ENCODE measurements at regions not wholly inside any gene's neighbourhood (a gene's known extent, or its start where the extent isn't known, plus 50 kb on each side); places are given as distances from the start of the nearest gene placed in this dataset.

DNA sequence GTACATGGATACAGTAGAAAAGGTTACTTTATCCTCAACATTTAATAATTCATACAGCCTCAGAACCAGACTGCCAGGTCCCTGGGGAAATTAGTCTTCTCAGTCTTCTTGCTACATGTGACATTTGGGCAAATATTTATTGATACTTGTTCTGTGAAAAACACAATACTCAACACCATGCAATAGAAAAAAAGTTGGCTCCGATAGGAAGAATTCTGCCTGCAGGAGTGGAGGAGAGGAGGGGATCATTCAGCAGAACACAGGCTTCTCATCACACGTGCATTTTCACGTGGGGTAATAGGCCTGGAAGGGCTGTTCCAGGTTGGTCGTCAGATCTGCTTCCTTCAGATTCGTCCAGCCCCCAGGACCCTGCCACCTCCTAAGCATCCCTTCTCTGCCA is 58.4 kb upstream of the ACKR3 start:
- no peak for DNase-seq
- intact Hi-C loops (cut with micrococcal nuclease), result loop anchor here (5.0 kb wide), 2 partner anchors 159 to 561 kb away; no protein-coding TSS in a partner anchor

DNA sequence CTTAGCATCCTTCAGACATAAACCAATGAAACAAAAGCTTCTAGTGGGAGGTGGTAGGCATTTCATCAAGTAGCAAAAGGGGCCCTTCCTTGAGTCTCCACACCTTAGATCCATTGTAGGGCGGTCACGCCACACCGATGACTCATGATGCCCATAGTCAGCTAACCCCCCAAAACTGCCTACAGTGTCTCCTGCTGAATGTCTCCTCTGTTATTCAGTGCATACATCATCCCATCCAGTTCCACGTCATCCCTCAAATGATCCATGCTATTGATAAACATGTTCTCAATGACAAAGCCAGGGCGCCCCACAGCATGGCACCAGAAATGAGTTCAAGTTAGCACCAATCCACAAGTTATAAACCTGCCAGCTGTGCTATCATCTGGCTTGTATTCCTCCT is 57.4 kb upstream of the ACKR3 start:
- intact Hi-C loops (cut with micrococcal nuclease), result loop anchor here (5.0 kb wide), 2 partner anchors 160 to 560 kb away; no protein-coding TSS in a partner anchor
- no peaks in the 10 kb centered on the region for H3K36me3 Mint-ChIP-seq (ENCODE audit: low read depth)
- no peak overlapping the region for H3K27ac Mint-ChIP-seq
- no peaks in the 10 kb centered on the region for H3K9me3 Mint-ChIP-seq
- H3K4me3 Mint-ChIP-seq, result no peak overlapping the region
- H3K4me1 Mint-ChIP-seq, result peaks cover 2% of the 10 kb centered on the region
- no peak for DNase-seq
- H3K27me3 Mint-ChIP-seq, result peaks cover 36% of the 10 kb centered on the region

More for the DNA sequence above, 58.4 kb upstream of the ACKR3 start:
- H3K4me1 Mint-ChIP-seq, result peaks cover 2% of the 10 kb centered on the region
- no peak overlapping the region for H3K4me3 Mint-ChIP-seq
- peaks cover 43% of the 10 kb centered on the region for H3K27me3 Mint-ChIP-seq
- H3K27ac Mint-ChIP-seq, result no peak overlapping the region
- no peaks in the 10 kb centered on the region for H3K9me3 Mint-ChIP-seq
- H3K36me3 Mint-ChIP-seq (ENCODE audit: low read depth), result no peaks in the 10 kb centered on the region

DNA sequence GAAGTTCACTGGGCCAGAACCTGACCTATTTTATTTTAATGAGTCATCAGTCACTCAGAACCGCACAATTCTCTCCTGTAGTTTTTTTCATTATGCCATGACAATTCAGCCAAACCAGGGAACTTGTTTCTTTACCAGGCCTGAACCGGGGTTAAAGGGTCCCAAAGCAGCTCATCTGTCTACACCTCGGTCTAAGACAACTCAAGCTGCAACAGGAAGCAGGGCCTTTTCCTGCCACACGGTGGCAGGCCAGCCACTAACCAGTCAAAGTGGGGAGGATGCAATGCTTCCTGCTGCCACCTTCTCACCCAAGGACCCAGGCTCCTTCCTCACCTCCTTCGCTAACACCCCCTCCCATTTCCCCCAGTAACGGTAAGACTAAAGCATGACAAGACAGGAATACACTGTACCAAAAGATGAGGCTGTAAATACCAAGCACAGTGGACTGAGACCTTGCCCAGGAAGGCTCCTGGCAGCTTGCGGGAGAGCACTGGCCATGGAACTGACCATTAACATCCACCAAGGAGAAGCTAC is 56.7 kb upstream of the ACKR3 start:
- Mint-ChIP-seq H3K27me3 (peaks cover 36% of the 10 kb centered on the region), H3K9me3 (no peaks in the 10 kb centered on the region), H3K4me3 (no peak overlapping the region), H3K27ac (no peak overlapping the region), H3K36me3 (ENCODE audit: low read depth) (no peaks in the 10 kb centered on the region), H3K4me1 (peaks cover 2% of the 10 kb centered on the region)
- intact Hi-C loops (cut with micrococcal nuclease), result loop anchor here (1.0 to 5.0 kb wide), 3 partner anchors 56 to 559 kb away; partner anchors contain the start of gene ACKR3
- peak; percentile 90 for DNase-seq

DNA sequence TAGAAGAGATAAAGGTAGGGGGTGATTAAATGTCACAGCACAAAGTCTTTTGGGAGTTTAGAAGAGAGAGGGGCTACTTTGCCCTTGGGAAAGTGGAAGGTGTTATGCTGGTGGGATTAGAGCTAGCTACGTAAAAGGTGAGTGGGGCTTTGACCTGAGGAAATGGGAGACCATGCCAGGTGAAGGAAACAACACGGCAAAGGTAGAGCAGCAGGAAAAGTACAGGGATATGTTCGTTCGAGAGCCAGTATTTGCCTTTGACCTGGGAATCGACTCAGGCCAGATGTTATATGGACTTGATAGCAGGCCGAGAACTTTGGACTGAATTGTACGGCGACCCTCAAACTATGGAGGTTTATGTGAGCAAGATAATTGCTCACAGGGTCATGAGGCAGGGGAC is 55.7 kb upstream of the ACKR3 start:
- no peak overlapping the region for H3K4me3 Mint-ChIP-seq

DNA sequence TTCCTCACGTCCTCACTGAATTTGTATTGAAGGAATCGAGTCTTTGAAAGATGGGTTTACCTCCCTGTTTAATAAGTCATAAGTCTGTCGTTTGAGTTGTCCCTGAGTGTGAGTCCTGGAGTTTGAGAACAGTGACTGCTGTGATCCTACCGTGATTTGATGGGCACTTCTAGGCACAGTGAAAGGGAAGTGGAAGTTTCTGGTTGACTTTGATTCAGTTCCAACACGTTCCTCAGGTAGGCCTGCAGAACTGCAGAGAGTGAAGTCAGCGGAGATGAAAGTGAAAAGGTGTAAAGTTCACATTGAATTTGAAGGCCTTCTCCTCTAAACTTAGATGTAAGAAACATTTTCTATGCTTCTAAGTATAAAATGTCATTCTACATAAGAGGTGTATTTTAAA is 52.9 kb upstream of the ACKR3 start:
- Mint-ChIP-seq H3K36me3 (ENCODE audit: low read depth) (no peaks in the 10 kb centered on the region), H3K9me3 (no peaks in the 10 kb centered on the region), H3K27me3 (peaks cover 30% of the 10 kb centered on the region), H3K27ac (no peak overlapping the region), H3K4me3 (no peak overlapping the region), H3K4me1 (no peaks in the 10 kb centered on the region)
- intact Hi-C loops (cut with micrococcal nuclease), result no loop called here
- no peak for DNase-seq

More for the DNA sequence above, 55.7 kb upstream of the ACKR3 start:
- intact Hi-C loops (cut with micrococcal nuclease), result loop anchor here (1.0 to 5.0 kb wide), 3 partner anchors 55 to 558 kb away; partner anchors contain the start of gene ACKR3
- H3K36me3 Mint-ChIP-seq (ENCODE audit: low read depth), result no peaks in the 10 kb centered on the region
- no peak overlapping the region for H3K27ac Mint-ChIP-seq
- DNase-seq, result no peak
- peaks cover 2% of the 10 kb centered on the region for H3K4me1 Mint-ChIP-seq
- H3K27me3 Mint-ChIP-seq, result peaks cover 29% of the 10 kb centered on the region
- no peaks in the 10 kb centered on the region for H3K9me3 Mint-ChIP-seq

DNA sequence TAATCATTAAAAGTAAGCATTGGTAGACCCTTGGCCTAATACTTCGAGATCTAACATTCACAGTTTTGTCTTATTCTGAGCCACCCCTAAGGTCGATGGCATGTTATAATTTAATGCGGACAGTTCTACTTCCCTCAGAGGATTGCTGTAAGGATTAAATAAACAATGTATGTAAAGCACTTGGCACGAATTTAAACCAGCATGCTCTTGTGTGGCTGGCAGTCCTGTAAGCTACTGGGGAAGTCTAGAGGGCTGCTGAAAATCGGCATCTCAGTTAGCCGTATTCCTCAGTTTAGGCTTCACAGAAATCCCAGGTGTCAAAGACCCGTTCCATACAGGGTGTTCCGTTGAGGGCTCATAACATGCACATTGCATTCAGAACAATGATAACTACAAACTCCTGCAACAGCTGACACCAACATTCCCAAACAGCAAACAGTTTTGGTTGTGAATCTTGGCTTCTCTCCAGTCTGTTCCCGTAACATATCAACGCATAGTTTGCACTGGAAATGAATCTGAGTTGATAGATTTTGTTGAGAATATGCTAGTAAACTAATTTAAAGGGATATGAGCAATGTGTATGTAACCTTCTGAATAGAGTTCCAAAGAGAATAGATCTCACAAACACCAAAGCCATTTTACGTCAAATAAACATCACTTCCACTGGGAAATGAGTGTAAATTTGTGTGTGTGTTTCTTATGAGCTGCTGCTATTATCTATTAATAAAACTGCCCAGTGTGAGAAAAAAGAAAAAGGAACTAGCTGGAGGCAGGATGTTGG is 52.2 kb upstream of the ACKR3 start:
- intact Hi-C loops (cut with micrococcal nuclease), result no loop called here
- no peaks in the 10 kb centered on the region for H3K9me3 Mint-ChIP-seq
- H3K4me3 Mint-ChIP-seq, result no peak overlapping the region
- no peaks in the 10 kb centered on the region for H3K4me1 Mint-ChIP-seq
- peaks cover 30% of the 10 kb centered on the region for H3K27me3 Mint-ChIP-seq
- DNase-seq, result no peak
- H3K36me3 Mint-ChIP-seq (ENCODE audit: low read depth), result no peaks in the 10 kb centered on the region
- H3K27ac Mint-ChIP-seq, result no peak overlapping the region
